PFSK-1 (cell line): ENCODE measurements at regions not wholly inside any gene's neighbourhood (a gene's known extent, or its start where the extent isn't known, plus 50 kb on each side); places are given as distances from the start of the nearest gene placed in this dataset.

ENCODE experiments used
- FOXP2 ChIP-seq: optimal IDR thresholded peaks from 2 replicates; pipeline ENCODE3; 2011; ENCODE audit warnings: borderline replicate concordance, control low read depth, inconsistent platforms; ENCODE audit not compliant: insufficient read depth; ENCODE audit errors: extremely low read length, extremely low read depth
- POLR2AphosphoS5 ChIP-seq: IDR thresholded peaks from 2 replicates; pipeline ENCODE4 v1.6.1; 2012; ENCODE audit warnings: low read depth, mild to moderate bottlenecking, control low read depth, low read length, moderate library complexity
- SIN3A ChIP-seq: IDR thresholded peaks from 2 replicates; pipeline ENCODE4 v1.6.1; 2012; ENCODE audit warnings: mild to moderate bottlenecking, low read length, moderate library complexity, borderline replicate concordance; ENCODE audit not compliant: insufficient read depth
- TAF1 ChIP-seq: IDR thresholded peaks from 2 replicates; pipeline ENCODE4 v1.6.1; 2012; ENCODE audit warnings: low read length, control low read depth, borderline replicate concordance; ENCODE audit not compliant: insufficient read depth
- TF ChIP-seq, protein P1 (sequence below), 2 experiments: IDR thresholded peaks; 2 replicates each; pipeline versions ENCODE4 v1.6.1 to v1.8.0; 2011 to 2012; ENCODE audit warnings: low read depth in 2 of 2, low read length in 2 of 2, control low read depth in 1 of 2, inconsistent platforms in 1 of 2, mild to moderate bottlenecking in 1 of 2, moderate library complexity in 1 of 2; ENCODE audit not compliant: insufficient read depth in 1 of 2

DNA sequence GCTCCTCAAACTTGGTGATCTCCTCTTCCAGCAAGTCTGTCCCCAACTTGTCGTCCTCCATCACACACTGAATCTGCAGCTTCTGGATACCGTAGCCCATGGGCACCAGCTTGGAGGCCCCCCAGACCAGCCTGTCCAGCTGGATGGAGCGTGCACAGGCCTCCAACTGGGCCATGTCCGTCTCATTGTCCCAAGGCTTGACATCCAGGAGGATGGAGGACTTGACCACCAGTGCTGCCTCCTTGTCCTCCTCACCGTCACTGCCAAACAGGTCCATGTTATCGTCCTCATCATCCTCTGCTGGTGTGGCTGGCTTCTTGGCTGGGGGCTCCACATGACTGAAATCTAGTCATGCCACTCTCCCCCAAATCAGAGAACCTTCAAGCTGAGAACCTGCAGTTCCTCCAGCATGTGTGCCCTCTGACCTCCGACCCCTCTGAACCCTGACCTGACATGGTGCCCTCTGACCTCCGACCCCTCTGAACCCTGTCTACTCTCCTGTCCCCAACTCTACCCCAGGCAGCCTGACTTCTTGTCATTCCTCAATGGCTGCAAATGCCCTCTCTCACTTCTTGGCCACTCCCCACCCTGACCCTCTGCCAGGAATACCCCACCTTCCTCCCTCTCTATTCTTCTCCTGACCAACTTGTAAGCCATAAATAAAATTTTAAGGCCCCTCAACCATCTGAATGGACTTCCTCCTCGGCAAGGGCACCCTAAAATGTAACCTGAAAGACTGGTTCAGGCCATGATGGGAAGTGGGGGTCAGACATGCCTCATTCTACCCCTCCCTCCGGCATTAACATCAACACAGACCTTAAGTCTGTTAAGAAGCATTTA, 275.7 kb upstream of the C1orf174 start:
- TF ChIP-seq, protein P1, sequence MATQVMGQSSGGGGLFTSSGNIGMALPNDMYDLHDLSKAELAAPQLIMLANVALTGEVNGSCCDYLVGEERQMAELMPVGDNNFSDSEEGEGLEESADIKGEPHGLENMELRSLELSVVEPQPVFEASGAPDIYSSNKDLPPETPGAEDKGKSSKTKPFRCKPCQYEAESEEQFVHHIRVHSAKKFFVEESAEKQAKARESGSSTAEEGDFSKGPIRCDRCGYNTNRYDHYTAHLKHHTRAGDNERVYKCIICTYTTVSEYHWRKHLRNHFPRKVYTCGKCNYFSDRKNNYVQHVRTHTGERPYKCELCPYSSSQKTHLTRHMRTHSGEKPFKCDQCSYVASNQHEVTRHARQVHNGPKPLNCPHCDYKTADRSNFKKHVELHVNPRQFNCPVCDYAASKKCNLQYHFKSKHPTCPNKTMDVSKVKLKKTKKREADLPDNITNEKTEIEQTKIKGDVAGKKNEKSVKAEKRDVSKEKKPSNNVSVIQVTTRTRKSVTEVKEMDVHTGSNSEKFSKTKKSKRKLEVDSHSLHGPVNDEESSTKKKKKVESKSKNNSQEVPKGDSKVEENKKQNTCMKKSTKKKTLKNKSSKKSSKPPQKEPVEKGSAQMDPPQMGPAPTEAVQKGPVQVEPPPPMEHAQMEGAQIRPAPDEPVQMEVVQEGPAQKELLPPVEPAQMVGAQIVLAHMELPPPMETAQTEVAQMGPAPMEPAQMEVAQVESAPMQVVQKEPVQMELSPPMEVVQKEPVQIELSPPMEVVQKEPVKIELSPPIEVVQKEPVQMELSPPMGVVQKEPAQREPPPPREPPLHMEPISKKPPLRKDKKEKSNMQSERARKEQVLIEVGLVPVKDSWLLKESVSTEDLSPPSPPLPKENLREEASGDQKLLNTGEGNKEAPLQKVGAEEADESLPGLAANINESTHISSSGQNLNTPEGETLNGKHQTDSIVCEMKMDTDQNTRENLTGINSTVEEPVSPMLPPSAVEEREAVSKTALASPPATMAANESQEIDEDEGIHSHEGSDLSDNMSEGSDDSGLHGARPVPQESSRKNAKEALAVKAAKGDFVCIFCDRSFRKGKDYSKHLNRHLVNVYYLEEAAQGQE (IDR thresholded peaks at IDR 0.05; ENCODE audit: insufficient read depth in 1 of 2, low read depth in 2 of 2, low read length in 2 of 2), result no peak
- TF ChIP-seq TAF1 (no peak), POLR2AphosphoS5 (no peak), FOXP2 (no peak), SIN3A (no peak)

DNA sequence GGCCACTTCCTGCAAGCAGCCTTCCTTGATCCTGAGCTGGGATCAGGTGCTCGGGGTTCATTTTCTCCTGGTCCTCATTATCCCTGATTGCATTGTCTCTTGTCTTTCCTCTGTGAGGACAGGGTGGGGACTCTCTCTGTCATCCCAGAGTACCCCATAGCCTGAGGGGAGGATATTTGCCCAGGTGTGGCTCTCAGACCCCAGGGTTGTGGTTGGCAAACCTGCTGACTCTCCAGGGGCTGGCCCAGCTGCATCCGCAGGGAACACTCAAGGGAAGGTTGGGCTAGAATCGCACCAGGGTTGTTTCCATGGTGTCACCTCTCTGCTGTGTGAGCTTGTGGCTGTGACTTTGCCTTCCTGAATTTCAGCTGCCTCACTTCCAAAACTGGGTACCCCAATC, 276.8 kb upstream of the C1orf174 start:
- no peak for TF ChIP-seq POLR2AphosphoS5
- TF ChIP-seq, protein P1 (IDR thresholded peaks at IDR 0.05; ENCODE audit: insufficient read depth in 1 of 2, low read depth in 2 of 2, low read length in 2 of 2), result no peak

DNA sequence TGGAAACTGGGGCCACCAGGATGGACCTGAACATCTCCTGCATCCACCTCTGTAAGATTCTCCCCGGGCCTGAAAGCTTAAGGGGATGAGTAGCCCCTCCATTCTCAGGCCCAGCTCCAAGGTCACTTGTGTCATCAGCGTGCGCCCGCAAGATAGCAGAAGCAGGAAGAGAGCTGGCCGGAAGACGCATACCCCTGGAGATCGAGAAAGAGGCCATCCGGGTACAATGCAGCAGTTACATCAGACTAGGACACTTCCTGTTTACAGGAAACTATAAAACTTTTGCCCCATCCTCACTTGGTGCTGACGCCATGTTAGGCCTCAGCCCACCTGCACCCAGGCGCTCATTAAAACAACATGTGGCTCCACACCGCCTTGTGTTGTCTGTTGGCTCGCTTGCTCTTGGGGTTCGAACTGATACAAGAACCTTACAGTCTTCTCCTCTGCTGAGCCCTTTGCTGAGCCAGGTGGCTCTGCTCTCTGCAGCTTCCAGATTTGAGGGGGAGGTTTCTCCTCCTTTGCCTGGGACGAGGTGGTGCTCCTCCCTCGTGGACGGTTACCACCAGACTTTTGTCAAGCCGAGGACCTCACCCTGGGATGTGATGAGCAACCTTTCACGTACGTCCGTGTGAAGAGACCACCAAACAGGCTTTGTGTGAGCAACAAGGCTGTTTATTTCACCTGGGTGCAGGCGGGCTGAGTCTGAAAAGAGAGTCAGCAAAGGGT, 277.5 kb upstream of the C1orf174 start:
- TF ChIP-seq POLR2AphosphoS5 (no peak), SIN3A (no peak), FOXP2 (no peak), TAF1 (no peak)
- TF ChIP-seq, protein P1 (IDR thresholded peaks at IDR 0.05; ENCODE audit: insufficient read depth in 1 of 2, low read depth in 2 of 2, low read length in 2 of 2), result no peak

DNA sequence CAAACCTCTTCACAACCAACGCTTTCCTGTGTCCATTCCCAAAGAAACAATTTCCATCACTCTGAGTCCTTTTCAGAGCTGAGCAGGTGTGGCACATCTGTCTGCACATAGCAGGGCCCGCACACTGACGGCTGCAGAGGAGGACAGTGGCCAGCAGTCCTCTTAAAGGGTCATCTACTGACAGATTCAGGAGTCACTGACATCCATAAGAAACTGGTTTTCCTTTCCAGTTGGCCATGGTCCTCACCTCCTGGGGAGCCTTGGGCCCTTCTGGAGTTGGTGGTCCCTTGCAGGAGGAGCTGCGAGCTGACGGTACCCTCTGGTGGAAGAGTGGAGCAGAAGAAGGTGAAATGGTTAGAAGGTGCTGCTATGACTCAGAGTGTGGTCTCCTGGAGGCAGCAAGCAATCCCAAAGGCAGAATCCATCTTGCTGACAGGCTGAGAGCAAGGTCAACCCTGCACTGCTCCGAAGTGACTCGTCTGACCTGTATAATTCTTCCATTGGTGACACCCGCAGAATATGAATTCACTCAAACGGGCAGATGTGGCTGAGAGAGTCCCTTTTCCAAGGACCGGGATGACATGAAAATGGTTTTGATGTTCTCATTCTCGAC, 278.5 kb upstream of the C1orf174 start:
- no peak for TF ChIP-seq FOXP2
- TF ChIP-seq SIN3A, result no peak
- TF ChIP-seq, protein P1 (IDR thresholded peaks at IDR 0.05; ENCODE audit: insufficient read depth in 1 of 2, low read depth in 2 of 2, low read length in 2 of 2), result no peak
- no peak for TF ChIP-seq POLR2AphosphoS5
- TF ChIP-seq TAF1, result no peak
